ENCODE measurements at regions not wholly inside any gene's neighbourhood (a gene's known extent, or its start where the extent isn't known, plus 50 kb on each side); places are given as distances from the start of the nearest gene placed in this dataset.

DNA sequence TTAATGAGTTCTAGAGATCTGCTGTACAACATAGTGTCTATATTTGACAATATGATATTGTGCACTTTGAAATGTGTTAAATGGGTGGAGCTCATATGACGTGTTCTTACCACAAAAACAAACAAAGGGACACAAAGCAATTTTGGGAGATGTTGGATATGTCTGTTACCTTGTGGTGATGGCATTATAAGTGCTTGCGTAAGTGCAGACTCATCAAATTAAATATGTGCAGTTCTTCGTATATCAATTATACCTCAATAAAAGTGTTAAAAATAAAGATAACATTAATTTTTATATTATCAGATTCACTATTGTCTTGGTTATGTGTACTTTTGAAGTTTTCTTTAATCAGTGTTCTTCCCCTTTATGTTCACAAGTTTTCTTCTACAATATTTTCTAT is 372.9 kb upstream of the COBL start:
- intact Hi-C loops (cut with DNase I) = no loop called here
- Histone ChIP-seq H3K4me1 (no peaks in the 10 kb centered on the region), H3K27ac (no peak overlapping the region), H3K27me3 (no peaks in the 10 kb centered on the region), H3K4me3 (no peak overlapping the region), H3K9me3 (peaks cover 0 to 21% (median 0%) of the 10 kb centered on the region in 11 donors), H3K36me3 (no peaks in the 10 kb centered on the region)
- TF ChIP-seq, protein P1, sequence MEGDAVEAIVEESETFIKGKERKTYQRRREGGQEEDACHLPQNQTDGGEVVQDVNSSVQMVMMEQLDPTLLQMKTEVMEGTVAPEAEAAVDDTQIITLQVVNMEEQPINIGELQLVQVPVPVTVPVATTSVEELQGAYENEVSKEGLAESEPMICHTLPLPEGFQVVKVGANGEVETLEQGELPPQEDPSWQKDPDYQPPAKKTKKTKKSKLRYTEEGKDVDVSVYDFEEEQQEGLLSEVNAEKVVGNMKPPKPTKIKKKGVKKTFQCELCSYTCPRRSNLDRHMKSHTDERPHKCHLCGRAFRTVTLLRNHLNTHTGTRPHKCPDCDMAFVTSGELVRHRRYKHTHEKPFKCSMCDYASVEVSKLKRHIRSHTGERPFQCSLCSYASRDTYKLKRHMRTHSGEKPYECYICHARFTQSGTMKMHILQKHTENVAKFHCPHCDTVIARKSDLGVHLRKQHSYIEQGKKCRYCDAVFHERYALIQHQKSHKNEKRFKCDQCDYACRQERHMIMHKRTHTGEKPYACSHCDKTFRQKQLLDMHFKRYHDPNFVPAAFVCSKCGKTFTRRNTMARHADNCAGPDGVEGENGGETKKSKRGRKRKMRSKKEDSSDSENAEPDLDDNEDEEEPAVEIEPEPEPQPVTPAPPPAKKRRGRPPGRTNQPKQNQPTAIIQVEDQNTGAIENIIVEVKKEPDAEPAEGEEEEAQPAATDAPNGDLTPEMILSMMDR (IDR thresholded peaks at IDR 0.05) = no peak
- WGBS, 2 donors = 82 to 84% methylated on average over 3 of the region's 3 CpGs
- DNase-seq (no peak), ATAC-seq (no peak)

DNA sequence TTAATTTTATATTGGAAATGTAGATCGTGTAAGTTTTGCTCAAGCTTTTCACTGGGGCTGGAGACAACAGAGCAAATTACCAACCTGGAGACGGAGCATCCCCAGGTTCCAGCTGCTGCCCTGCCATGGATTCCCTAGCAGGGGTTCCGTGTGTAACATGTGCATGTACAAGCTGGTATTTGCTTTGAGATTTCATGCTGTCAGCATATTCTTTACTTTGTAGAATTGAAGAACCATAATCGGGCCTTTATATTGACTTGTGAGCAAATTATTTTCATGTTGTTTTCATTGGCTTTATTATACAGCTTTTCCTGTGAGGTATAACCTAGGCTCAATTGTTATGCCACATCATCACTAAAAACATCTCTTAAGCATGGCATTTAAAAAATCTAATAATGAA is 369.2 kb upstream of the COBL start:
- intact Hi-C loops (cut with DNase I) = no loop called here
- DNase-seq = no peak
- Histone ChIP-seq H3K36me3 (no peaks in the 10 kb centered on the region), H3K27ac (no peak overlapping the region), H3K27me3 (no peaks in the 10 kb centered on the region), H3K4me3 (no peak overlapping the region), H3K9me3 (peaks cover 0 to 30% (median 0%) of the 10 kb centered on the region in 11 donors), H3K4me1 (no peaks in the 10 kb centered on the region)
- TF ChIP-seq, protein P1 (IDR thresholded peaks at IDR 0.05) = no peak
- 83 to 84% methylated on average over 4 of the region's 4 CpGs for WGBS, 2 donors
- no peak for ATAC-seq

DNA sequence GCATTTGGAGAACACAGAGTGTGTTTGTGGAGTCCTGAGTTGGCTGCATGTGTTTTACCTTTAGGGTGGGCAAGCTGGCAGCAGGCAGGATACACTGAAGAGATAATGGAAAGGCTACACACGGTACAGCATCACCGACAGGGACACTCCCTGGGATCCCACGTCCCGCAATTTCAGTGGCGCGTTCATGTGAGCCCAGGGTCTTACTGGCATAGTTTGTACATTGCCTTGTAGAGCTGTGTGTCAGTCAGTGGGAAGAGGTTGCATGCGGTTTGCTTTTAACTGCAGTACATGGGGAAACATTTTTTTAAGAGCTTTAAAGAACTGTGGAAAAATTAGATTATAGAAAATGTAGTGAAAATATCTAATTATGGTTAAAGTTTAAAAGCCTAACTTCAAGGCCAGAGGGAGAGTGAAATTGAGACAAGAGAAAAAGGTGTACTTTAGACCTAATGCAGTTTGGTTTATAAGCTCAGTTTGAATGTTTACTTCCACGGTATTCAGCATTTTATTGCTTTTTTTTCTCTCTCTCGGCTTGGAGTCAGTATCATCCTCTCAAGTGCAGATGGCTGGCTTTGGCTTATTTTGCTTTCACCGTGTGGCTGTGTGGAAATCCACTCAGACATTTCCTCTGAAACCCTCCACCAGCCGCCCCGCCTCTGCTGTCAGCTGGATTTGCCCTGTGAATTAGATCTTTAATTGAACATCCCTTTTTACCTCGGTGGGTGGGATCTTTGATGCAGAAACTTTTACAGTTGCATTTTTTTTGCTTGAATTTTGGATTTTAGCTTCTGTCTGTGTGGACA is 364.2 kb upstream of the COBL start:
- H3K9me3 ChIP-seq = peaks cover 0 to 21% (median 0%) of the 10 kb centered on the region in 11 donors
- H3K27me3 ChIP-seq = no peaks in the 10 kb centered on the region
- H3K36me3 ChIP-seq = no peaks in the 10 kb centered on the region
- no peaks in the 10 kb centered on the region for H3K4me1 ChIP-seq
- WGBS, 2 donors = 75 to 78% methylated on average over 13 of the region's 13 CpGs
- TF ChIP-seq, protein P1 (IDR thresholded peaks at IDR 0.05) = no peak
- H3K4me3 ChIP-seq = no peak overlapping the region
- DNase-seq = no peak
- no peak overlapping the region for H3K27ac ChIP-seq
- intact Hi-C loops (cut with DNase I) = no loop called here
- no peak for ATAC-seq

DNA sequence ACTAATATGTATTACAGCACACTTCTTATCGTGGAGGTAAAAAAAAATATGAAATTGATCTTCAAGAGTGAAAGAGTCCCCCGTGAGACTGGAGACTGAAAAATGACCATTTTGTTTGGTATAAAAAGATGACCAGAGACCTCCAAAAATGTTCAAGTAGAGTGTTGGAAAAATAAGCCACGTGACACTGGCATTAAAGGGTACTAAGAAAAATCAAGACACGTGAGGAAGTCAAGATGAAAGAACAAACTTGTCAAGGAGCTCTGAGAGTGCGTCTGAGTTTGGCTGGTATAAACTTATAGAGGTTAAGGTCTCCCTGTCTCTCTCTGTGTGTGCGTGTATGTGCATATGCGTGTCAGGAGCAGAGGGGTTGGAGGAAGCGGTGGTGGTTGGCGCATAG is 362.7 kb upstream of the COBL start:
- Histone ChIP-seq H3K9me3 (peaks cover 0 to 24% (median 0%) of the 10 kb centered on the region in 11 donors), H3K27ac (no peak overlapping the region), H3K27me3 (no peaks in the 10 kb centered on the region), H3K36me3 (no peaks in the 10 kb centered on the region), H3K4me1 (no peaks in the 10 kb centered on the region), H3K4me3 (no peak overlapping the region)
- TF ChIP-seq, protein P1 (IDR thresholded peaks at IDR 0.05) = no peak
- intact Hi-C loops (cut with DNase I) = no loop called here
- ATAC-seq = no peak
- no peak for DNase-seq
- 75 to 79% methylated on average over 9 of the region's 9 CpGs for WGBS, 2 donors

All from heart right ventricle (tissue), 16 donors.